GM23338 (cell line): ENCODE measurements at regions not wholly inside any gene's neighbourhood (a gene's known extent, or its start where the extent isn't known, plus 50 kb on each side); places are given as distances from the start of the nearest gene placed in this dataset.

ENCODE experiments used
- ATAC-seq: fragments of 200-7000 bp; cut with Tn5 transposase; 3 replicates; pipeline ENCODE4 v1.9.1; 2020
- DNase-seq: peaks from one replicate; pipeline ENCODE4 v3.0.0-alpha.2; 2015; ENCODE audit warnings: low spot score
- H2AFZ ChIP-seq: fragments of 200-600 bp; sonication (generic); 2 replicates; pipeline ENCODE4 v1.8.0; 2016; ENCODE audit warnings: antibody characterized with exemption, mild to moderate bottlenecking, moderate library complexity
- H3F3A ChIP-seq: fragments of 200-600 bp; sonication (generic); replicated peaks from 2 replicates; pipeline ENCODE4 v1.8.0; 2017; ENCODE audit warnings: antibody characterized with exemption, mixed run types, low read depth
- H3K27ac ChIP-seq: fragments of 200-600 bp; sonication (generic); 2 replicates; pipeline ENCODE4 v1.6.1; 2016; ENCODE audit warnings: low read depth
- H3K27me3 ChIP-seq: fragments of 200-600 bp; sonication (generic); 2 replicates; pipeline ENCODE4 v1.8.0; 2016; ENCODE audit warnings: mild to moderate bottlenecking, mixed run types, moderate library complexity; ENCODE audit not compliant: insufficient read depth
- H3K36me3 ChIP-seq: fragments of 200-600 bp; sonication (generic); 2 replicates; pipeline ENCODE4 v1.8.0; 2016; ENCODE audit warnings: mild to moderate bottlenecking; ENCODE audit not compliant: insufficient read depth
- H3K4me1 ChIP-seq: fragments of 200-600 bp; sonication (generic); 2 replicates; pipeline ENCODE4 v1.8.0; 2016; ENCODE audit warnings: mild to moderate bottlenecking, moderate library complexity; ENCODE audit not compliant: insufficient read depth
- H3K4me2 ChIP-seq: fragments of 200-600 bp; sonication (generic); 2 replicates; pipeline ENCODE4 v1.7.1; 2017; ENCODE audit warnings: mixed run types
- H3K4me3 ChIP-seq: fragments of 200-600 bp; sonication (generic); 2 replicates; pipeline ENCODE4 v1.6.1; 2016; ENCODE audit warnings: mixed run types
- H3K79me2 ChIP-seq: fragments of 200-600 bp; sonication (generic); replicated peaks from 2 replicates; pipeline ENCODE4 v1.8.0; 2017; ENCODE audit warnings: mild to moderate bottlenecking; ENCODE audit not compliant: insufficient read depth
- H3K9me2 ChIP-seq: fragments of 200-600 bp; sonication (generic); 2 replicates; pipeline ENCODE4 v1.8.0; 2017; ENCODE audit not compliant: insufficient read depth
- H4K20me1 ChIP-seq: fragments of 200-600 bp; sonication (generic); replicated peaks from 2 replicates; pipeline ENCODE4 v1.8.0; 2017; ENCODE audit warnings: mild to moderate bottlenecking; ENCODE audit not compliant: insufficient read depth
- H3K27ac Mint-ChIP-seq: 2 replicates; pipeline ENCODE4 v1.8.0; 2020; ENCODE audit warnings: inconsistent platforms, mild to moderate bottlenecking, moderate library complexity, mixed read lengths
- H3K27me3 Mint-ChIP-seq: 3 replicates; pipeline ENCODE4 v1.8.0; 2022; ENCODE audit warnings: low read depth, mild to moderate bottlenecking, moderate library complexity, mixed read lengths, inconsistent platforms; ENCODE audit not compliant: insufficient read depth, poor library complexity
- H3K36me3 Mint-ChIP-seq: 3 replicates; pipeline ENCODE4 v1.8.0; 2021; ENCODE audit warnings: low read depth, mild to moderate bottlenecking, inconsistent platforms, moderate library complexity, mixed read lengths
- H3K4me1 Mint-ChIP-seq: 3 replicates; pipeline ENCODE4 v1.8.0; 2020; ENCODE audit warnings: mild to moderate bottlenecking, inconsistent platforms, mixed read lengths
- H3K4me3 Mint-ChIP-seq: 3 replicates; pipeline ENCODE4 v1.8.0; 2021; ENCODE audit warnings: moderate library complexity, mild to moderate bottlenecking, inconsistent platforms, mixed read lengths
- H3K9me3 Mint-ChIP-seq: 3 replicates; pipeline ENCODE4 v1.8.0; 2020; ENCODE audit warnings: moderate library complexity, mild to moderate bottlenecking, inconsistent platforms, mixed read lengths
- CREB1 ChIP-seq: fragments of 250-450 bp; sonication (Bioruptor Pico); IDR thresholded peaks from 2 replicates; pipeline ENCODE4 v1.5.0; 2020; ENCODE audit warnings: low read depth, mild to moderate bottlenecking, moderate library complexity
- EZH2 ChIP-seq: fragments of 200-600 bp; sonication (generic); IDR thresholded peaks from one replicate; pipeline ENCODE4 v1.8.0; 2017; ENCODE audit warnings: antibody characterized with exemption, mild to moderate bottlenecking, low read depth; ENCODE audit not compliant: unreplicated experiment
- JUNB ChIP-seq: IDR thresholded peaks from one replicate; pipeline ENCODE4 v1.6.1; 2016; ENCODE audit warnings: antibody characterized with exemption; ENCODE audit not compliant: unreplicated experiment
- NANOG ChIP-seq: IDR thresholded peaks from 2 replicates; pipeline ENCODE4 v1.6.1; 2016; ENCODE audit warnings: antibody characterized with exemption, borderline replicate concordance
- POLR2AphosphoS5 ChIP-seq: IDR thresholded peaks from 2 replicates; pipeline ENCODE4 v1.6.1; 2016; ENCODE audit warnings: antibody characterized with exemption, low read depth
- STAT1 ChIP-seq: IDR thresholded peaks from one replicate; pipeline ENCODE4 v1.6.1; 2016; ENCODE audit warnings: antibody characterized with exemption; ENCODE audit not compliant: unreplicated experiment
- ZNF114 ChIP-seq: fragments of 250-450 bp; sonication (Bioruptor Pico); IDR thresholded peaks from 2 replicates; pipeline ENCODE4 v1.5.0; 2020; ENCODE audit warnings: mild to moderate bottlenecking, moderate library complexity
- ZNF331 ChIP-seq: fragments of 250-450 bp; sonication (Bioruptor Pico); IDR thresholded peaks from 2 replicates; pipeline ENCODE4 v1.5.0; 2020; ENCODE audit warnings: low read depth, mild to moderate bottlenecking, moderate library complexity
- TF ChIP-seq, protein P1 (sequence below): fragments of 250-450 bp; sonication (Bioruptor Pico); IDR thresholded peaks from 2 replicates; pipeline ENCODE4 v1.5.0; 2020; ENCODE audit warnings: mild to moderate bottlenecking, moderate library complexity
- TF ChIP-seq, protein P2 (sequence below): IDR thresholded peaks from 2 replicates; pipeline ENCODE4 v1.6.1; 2016; ENCODE audit warnings: antibody characterized with exemption

DNA sequence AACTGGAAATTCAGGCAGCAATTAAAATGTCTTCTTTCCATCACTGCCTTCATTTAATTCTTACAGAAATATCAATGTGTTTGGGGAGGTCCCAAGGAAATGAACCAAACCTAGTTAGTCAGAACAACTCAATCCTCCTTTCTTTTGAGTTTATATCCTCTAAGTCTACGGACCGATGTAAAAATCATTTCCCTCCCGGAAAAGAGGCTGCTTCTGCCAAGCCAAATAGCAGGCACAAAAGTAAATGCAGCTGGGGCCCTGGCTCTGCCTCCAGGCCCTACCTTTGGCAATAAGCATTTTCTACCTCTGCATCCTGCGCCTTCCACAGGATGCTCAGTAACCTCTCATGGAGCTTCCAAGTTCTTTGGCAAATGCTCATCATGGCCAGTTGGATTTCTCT, 122.5 kb upstream of the COL8A1 start (continued):
- TF ChIP-seq, protein P1, sequence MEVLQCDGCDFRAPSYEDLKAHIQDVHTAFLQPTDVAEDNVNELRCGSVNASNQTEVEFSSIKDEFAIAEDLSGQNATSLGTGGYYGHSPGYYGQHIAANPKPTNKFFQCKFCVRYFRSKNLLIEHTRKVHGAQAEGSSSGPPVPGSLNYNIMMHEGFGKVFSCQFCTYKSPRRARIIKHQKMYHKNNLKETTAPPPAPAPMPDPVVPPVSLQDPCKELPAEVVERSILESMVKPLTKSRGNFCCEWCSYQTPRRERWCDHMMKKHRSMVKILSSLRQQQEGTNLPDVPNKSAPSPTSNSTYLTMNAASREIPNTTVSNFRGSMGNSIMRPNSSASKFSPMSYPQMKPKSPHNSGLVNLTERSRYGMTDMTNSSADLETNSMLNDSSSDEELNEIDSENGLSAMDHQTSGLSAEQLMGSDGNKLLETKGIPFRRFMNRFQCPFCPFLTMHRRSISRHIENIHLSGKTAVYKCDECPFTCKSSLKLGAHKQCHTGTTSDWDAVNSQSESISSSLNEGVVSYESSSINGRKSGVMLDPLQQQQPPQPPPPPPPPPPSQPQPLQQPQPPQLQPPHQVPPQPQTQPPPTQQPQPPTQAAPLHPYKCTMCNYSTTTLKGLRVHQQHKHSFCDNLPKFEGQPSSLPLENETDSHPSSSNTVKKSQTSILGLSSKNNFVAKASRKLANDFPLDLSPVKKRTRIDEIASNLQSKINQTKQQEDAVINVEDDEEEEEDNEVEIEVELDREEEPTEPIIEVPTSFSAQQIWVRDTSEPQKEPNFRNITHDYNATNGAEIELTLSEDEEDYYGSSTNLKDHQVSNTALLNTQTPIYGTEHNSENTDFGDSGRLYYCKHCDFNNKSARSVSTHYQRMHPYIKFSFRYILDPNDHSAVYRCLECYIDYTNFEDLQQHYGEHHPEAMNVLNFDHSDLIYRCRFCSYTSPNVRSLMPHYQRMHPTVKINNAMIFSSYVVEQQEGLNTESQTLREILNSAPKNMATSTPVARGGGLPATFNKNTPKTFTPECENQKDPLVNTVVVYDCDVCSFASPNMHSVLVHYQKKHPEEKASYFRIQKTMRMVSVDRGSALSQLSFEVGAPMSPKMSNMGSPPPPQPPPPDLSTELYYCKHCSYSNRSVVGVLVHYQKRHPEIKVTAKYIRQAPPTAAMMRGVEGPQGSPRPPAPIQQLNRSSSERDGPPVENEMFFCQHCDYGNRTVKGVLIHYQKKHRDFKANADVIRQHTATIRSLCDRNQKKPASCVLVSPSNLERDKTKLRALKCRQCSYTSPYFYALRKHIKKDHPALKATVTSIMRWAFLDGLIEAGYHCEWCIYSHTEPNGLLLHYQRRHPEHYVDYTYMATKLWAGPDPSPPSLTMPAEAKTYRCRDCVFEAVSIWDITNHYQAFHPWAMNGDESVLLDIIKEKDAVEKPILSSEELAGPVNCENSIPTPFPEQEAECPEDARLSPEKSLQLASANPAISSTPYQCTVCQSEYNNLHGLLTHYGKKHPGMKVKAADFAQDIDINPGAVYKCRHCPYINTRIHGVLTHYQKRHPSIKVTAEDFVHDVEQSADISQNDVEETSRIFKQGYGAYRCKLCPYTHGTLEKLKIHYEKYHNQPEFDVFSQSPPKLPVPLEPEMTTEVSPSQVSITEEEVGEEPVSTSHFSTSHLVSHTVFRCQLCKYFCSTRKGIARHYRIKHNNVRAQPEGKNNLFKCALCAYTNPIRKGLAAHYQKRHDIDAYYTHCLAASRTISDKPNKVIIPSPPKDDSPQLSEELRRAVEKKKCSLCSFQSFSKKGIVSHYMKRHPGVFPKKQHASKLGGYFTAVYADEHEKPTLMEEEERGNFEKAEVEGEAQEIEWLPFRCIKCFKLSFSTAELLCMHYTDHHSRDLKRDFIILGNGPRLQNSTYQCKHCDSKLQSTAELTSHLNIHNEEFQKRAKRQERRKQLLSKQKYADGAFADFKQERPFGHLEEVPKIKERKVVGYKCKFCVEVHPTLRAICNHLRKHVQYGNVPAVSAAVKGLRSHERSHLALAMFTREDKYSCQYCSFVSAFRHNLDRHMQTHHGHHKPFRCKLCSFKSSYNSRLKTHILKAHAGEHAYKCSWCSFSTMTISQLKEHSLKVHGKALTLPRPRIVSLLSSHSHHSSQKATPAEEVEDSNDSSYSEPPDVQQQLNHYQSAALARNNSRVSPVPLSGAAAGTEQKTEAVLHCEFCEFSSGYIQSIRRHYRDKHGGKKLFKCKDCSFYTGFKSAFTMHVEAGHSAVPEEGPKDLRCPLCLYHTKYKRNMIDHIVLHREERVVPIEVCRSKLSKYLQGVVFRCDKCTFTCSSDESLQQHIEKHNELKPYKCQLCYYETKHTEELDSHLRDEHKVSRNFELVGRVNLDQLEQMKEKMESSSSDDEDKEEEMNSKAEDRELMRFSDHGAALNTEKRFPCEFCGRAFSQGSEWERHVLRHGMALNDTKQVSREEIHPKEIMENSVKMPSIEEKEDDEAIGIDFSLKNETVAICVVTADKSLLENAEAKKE = no peak

DNA sequence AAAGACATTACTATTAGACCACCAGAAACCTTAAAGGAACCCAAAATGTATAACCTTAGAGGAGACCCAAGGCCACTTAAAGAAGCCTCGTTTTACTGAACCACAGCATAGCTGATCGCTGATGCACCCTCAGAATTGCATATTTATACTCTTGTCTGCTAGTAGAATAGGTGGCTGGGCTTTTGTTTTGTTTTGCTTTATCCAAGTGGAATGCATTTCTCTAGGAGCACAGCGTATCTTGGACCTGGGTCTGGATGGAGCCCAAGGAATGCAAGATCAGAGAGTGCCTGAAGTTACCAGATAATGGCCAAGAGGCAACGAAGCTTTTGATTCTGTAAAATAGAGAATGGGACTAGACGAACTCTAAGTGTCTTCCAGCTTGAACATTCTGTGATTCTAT, 129.2 kb upstream of the COL8A1 start:
- ATAC-seq (no peak), DNase-seq (no peak)
- Histone ChIP-seq H2AFZ (peak overlapping the region; percentile 69; the same call in 1 of the 2 replicates), H3K27ac (no peak overlapping the region), H3F3A (no peaks in the 10 kb centered on the region), H4K20me1 (no peaks in the 10 kb centered on the region), H3K4me2 (no peak overlapping the region), H3K4me1 (no peaks in the 10 kb centered on the region), H3K36me3 (no peaks in the 10 kb centered on the region), H3K4me3 (no peak overlapping the region), H3K9me2 (no peaks in the 10 kb centered on the region), H3K27me3 (no peaks in the 10 kb centered on the region), H3K79me2 (no peaks in the 10 kb centered on the region)
- no peaks in the 10 kb centered on the region for H3K9me3 Mint-ChIP-seq
- no peaks in the 10 kb centered on the region for H3K36me3 Mint-ChIP-seq
- H3K27ac Mint-ChIP-seq = no peak overlapping the region
- H3K27me3 Mint-ChIP-seq = no peaks in the 10 kb centered on the region
- H3K4me3 Mint-ChIP-seq = no peak overlapping the region
- H3K4me1 Mint-ChIP-seq = no peaks in the 10 kb centered on the region
- TF ChIP-seq EZH2 = no peak
- TF ChIP-seq, protein P1 = no peak
- TF ChIP-seq, protein P2, sequence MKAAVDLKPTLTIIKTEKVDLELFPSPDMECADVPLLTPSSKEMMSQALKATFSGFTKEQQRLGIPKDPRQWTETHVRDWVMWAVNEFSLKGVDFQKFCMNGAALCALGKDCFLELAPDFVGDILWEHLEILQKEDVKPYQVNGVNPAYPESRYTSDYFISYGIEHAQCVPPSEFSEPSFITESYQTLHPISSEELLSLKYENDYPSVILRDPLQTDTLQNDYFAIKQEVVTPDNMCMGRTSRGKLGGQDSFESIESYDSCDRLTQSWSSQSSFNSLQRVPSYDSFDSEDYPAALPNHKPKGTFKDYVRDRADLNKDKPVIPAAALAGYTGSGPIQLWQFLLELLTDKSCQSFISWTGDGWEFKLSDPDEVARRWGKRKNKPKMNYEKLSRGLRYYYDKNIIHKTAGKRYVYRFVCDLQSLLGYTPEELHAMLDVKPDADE = no peak
- TF ChIP-seq STAT1 = no peak
- no peak for TF ChIP-seq CREB1
- TF ChIP-seq ZNF114 = no peak
- TF ChIP-seq POLR2AphosphoS5 = no peak
- no peak for TF ChIP-seq NANOG
- no peak for TF ChIP-seq JUNB
- TF ChIP-seq ZNF331 = no peak
